SK-N-SH (cell line): ENCODE measurements at regions not wholly inside any gene's neighbourhood (a gene's known extent, or its start where the extent isn't known, plus 50 kb on each side); places are given as distances from the start of the nearest gene placed in this dataset.

Experiments used
- CHD2 ChIP-seq: fragments of 150-350 bp; IDR thresholded peaks from 2 replicates; pipeline ENCODE4 v1.6.1; 2018; ENCODE audit warnings: low read length; ENCODE audit not compliant: partially characterized antibody
- CTCF ChIP-seq: fragments of 200-600 bp; sonication (generic); IDR thresholded peaks from 2 replicates; pipeline ENCODE4 v1.6.1; 2017; ENCODE audit warnings: antibody characterized with exemption, mild to moderate bottlenecking, moderate library complexity
- EP300 ChIP-seq, 2 experiments: IDR thresholded peaks; 2 replicates each; pipeline versions ENCODE4 v1.4.0 to v1.6.1; 2012; ENCODE audit warnings: borderline replicate concordance in 1 of 2, low read depth in 1 of 2, low read length in 1 of 2
- EZH2phosphoT487 ChIP-seq: fragments of 200-600 bp; sonication (generic); IDR thresholded peaks from 2 replicates; pipeline ENCODE4 v1.6.1; 2017; ENCODE audit warnings: low read depth, mixed run types, mild to moderate bottlenecking, antibody characterized with exemption, moderate library complexity, borderline replicate concordance
- GATA2 ChIP-seq: sonication (generic); formaldehyde crosslinking; IDR thresholded peaks from 2 replicates; pipeline ENCODE4 v1.5.0; 2020; ENCODE audit warnings: mild to moderate bottlenecking, missing genetic modification reagents
- JUND ChIP-seq: IDR thresholded peaks from 2 replicates; pipeline ENCODE4 v1.4.0; 2012
- MAX ChIP-seq: IDR thresholded peaks from 2 replicates; pipeline ENCODE4 v1.4.0; 2012; ENCODE audit warnings: low read depth
- POLR2AphosphoS5 ChIP-seq: IDR thresholded peaks from 2 replicates; pipeline ENCODE4 v1.6.1; 2012; ENCODE audit warnings: low read depth, low read length
- RAD21 ChIP-seq: IDR thresholded peaks from 2 replicates; pipeline ENCODE4 v1.6.1; 2012; ENCODE audit warnings: mild to moderate bottlenecking, low read length
- RCOR1 ChIP-seq: fragments of 150-350 bp; IDR thresholded peaks from 2 replicates; pipeline ENCODE4 v1.6.1; 2017; ENCODE audit warnings: antibody characterized with exemption, low read length
- RFX5 ChIP-seq: IDR thresholded peaks from 2 replicates; pipeline ENCODE4 v1.6.1; 2012; ENCODE audit warnings: mild to moderate bottlenecking, improper control_type of control experiment, low read length
- SMC3 ChIP-seq: IDR thresholded peaks from 2 replicates; pipeline ENCODE4 v1.6.1; 2012; ENCODE audit warnings: low read depth, low read length, improper control_type of control experiment
- TAF1 ChIP-seq: IDR thresholded peaks from 2 replicates; pipeline ENCODE4 v1.6.1; 2012; ENCODE audit warnings: low read depth, mild to moderate bottlenecking, low read length, moderate library complexity, borderline replicate concordance
- TF ChIP-seq, protein P1 (sequence below): IDR thresholded peaks from 2 replicates; pipeline ENCODE4 v1.4.0; 2012; ENCODE audit warnings: low read depth, borderline replicate concordance

- TF ChIP-seq CTCF (no peak), RFX5 (no peak), MAX (no peak), EP300 (IDR thresholded peaks at IDR 0.05; ENCODE audit: borderline replicate concordance in 1 of 2, low read depth in 1 of 2, low read length in 1 of 2) (no peak), RCOR1 (no peak), GATA2 (CRISPR knock-in tag) (no peak), EZH2phosphoT487 (no peak), CHD2 (no peak), RAD21 (no peak), POLR2AphosphoS5 (no peak), SMC3 (no peak), JUND (no peak), TAF1 (no peak)
- TF ChIP-seq, protein P1, sequence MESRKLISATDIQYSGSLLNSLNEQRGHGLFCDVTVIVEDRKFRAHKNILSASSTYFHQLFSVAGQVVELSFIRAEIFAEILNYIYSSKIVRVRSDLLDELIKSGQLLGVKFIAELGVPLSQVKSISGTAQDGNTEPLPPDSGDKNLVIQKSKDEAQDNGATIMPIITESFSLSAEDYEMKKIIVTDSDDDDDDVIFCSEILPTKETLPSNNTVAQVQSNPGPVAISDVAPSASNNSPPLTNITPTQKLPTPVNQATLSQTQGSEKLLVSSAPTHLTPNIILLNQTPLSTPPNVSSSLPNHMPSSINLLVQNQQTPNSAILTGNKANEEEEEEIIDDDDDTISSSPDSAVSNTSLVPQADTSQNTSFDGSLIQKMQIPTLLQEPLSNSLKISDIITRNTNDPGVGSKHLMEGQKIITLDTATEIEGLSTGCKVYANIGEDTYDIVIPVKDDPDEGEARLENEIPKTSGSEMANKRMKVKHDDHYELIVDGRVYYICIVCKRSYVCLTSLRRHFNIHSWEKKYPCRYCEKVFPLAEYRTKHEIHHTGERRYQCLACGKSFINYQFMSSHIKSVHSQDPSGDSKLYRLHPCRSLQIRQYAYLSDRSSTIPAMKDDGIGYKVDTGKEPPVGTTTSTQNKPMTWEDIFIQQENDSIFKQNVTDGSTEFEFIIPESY = no peak
Observed at GRCh38 chr4:177201614-177202013, 108.1 kb upstream of the NEIL3 start.
